Activated CD8-positive, alpha-beta memory T cell treated with anti-CD3 and anti-CD28 coated beads, Interleukin-2, amount 10 ng/mL, durations not matched to agents 7 days and 5 days (primary cell): ENCODE measurements at regions not wholly inside any gene's neighbourhood (a gene's known extent, or its start where the extent isn't known, plus 50 kb on each side); places are given as distances from the start of the nearest gene placed in this dataset.

ENCODE experiments used
- ATAC-seq: fragments of 150-1000 bp; cut with Tn5 transposase; one replicate; pipeline ENCODE4 v1.10.0; 2021; ENCODE audit warnings: moderate library complexity
- CTCF ChIA-PET: fragments of 350-600 bp; sonication (Branson Sonifier 250); formaldehyde crosslinking; loops from one replicate; lab custom pipeline; 2021; ENCODE audit warnings: antibody characterized with exemption; lab: Charles Lee
- DNase-seq: peaks from one replicate; pipeline ENCODE4 v3.0.0-alpha.2; 2020
- H3K27ac Mint-ChIP-seq: one replicate; pipeline ENCODE4 v1.8.0; 2021; ENCODE audit warnings: mild to moderate bottlenecking, mixed read lengths
- H3K27me3 Mint-ChIP-seq: one replicate; pipeline ENCODE4 v1.8.0; 2021; ENCODE audit warnings: mixed read lengths
- H3K36me3 Mint-ChIP-seq: one replicate; pipeline ENCODE4 v1.8.0; 2021; ENCODE audit warnings: mild to moderate bottlenecking, mixed read lengths
- H3K4me1 Mint-ChIP-seq: one replicate; pipeline ENCODE4 v1.8.0; 2021; ENCODE audit warnings: mixed read lengths
- H3K4me3 Mint-ChIP-seq: one replicate; pipeline ENCODE4 v1.8.0; 2021; ENCODE audit warnings: mild to moderate bottlenecking, moderate library complexity, mixed read lengths
- H3K9me3 Mint-ChIP-seq: one replicate; pipeline ENCODE4 v1.8.0; 2022; ENCODE audit warnings: low read depth, mixed read lengths

DNA sequence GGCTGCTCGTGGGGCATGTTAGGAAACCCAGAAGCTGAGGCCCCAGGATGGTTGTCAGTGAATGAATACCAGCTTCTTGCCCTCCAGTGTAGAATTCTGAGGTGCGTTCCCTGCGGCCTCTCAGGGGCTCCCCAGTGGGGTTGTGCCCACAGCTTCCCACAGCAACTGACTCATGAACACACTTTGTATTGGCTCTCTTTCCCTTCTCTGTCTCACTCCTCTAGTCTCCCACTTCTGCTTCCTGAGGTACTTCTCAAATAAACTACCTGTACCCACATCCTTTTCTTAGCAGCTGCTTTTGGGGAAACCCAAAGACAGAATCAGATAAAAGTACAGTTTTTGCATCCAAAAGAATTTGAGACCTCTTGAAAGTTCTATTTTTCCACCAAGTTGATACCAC lies 107.7 kb upstream of the JAG1 start:
- Mint-ChIP-seq H3K36me3 (no peaks in the 10 kb centered on the region), H3K9me3 (no peaks in the 10 kb centered on the region), H3K27ac (no peak overlapping the region), H3K27me3 (peaks cover 6% of the 10 kb centered on the region), H3K4me3 (no peak overlapping the region), H3K4me1 (no peaks in the 10 kb centered on the region)
- no peak for DNase-seq
- ATAC-seq: no peak
- CTCF ChIA-PET: no interaction called here

DNA sequence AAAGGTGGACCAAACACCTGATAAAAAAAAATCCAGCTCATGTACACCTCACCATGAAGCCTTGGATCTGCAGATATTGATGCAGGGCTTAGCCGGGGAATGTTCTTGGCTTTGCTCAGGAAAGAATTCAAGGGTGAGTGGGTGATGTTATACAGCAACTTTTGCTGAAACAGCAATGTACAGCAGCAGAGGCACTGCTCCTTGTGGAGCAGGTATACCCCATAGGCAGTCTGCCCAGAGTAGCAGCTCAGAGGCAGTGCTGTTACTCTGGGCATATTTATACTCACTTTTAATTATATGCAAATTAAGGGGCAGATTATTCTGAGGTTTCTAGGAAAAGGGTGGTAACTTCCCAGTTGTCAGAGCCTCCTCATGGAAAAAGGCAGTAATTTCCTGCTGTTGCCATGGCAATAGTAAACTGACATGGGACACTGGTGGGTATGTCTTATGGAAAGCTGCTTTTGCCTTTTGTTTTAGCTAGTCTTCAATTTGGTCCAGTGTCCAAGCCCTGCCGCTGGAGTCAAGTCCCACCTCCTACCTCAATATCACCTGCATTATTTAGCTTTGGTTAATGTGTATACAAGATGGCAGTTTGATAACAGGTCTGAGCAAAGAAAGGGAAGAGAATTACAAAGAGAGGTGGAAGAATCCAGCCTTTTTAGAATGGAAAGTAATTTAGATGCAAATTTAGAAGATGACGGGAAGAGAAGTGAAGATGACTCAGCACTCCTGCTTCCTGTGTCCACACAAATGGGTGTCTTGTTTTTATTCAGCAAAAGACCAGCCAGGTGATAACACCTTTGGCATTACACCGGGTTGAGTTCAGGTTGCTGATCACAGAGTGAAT lies 110.1 kb upstream of the JAG1 start:
- Mint-ChIP-seq H3K27ac (no peak overlapping the region), H3K4me3 (no peak overlapping the region), H3K27me3 (peaks cover 6% of the 10 kb centered on the region), H3K36me3 (no peaks in the 10 kb centered on the region), H3K4me1 (no peaks in the 10 kb centered on the region), H3K9me3 (no peaks in the 10 kb centered on the region)
- ATAC-seq (no peak), DNase-seq (no peak)
- CTCF ChIA-PET: no interaction called here

DNA sequence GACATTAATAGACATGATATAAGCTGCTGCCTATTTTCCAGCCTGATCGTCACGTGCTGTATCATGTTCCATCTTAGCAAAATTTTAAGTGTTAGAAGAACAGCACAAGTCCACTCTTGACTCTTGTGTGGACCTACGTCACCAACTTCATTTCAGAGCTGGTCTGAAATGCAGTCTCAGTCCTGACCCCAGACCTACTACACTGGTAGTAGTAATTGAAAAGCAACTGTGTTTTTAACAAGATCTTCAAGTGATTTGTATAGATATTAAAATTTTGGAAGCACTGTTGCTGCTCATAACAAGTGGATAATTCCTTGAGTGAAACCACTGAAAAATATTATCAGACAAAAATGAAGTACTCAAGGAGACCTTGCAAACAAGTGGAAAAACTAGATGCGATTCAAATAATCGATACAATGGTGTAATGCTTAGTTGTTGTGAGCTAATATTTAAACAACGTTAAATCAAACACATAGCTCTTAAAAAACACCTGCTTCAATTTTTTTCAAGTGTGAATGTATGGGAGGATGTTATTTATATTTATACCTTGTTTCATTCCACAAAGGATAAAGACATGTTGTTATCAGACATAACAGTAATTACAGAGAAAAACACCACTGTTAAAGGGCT lies 110.9 kb upstream of the JAG1 start:
- no peak for DNase-seq
- no peaks in the 10 kb centered on the region for H3K4me1 Mint-ChIP-seq
- H3K27ac Mint-ChIP-seq: no peak overlapping the region
- peaks cover 6% of the 10 kb centered on the region for H3K27me3 Mint-ChIP-seq
- H3K4me3 Mint-ChIP-seq: no peak overlapping the region
- CTCF ChIA-PET: no interaction called here
- ATAC-seq: no peak
- no peaks in the 10 kb centered on the region for H3K9me3 Mint-ChIP-seq
- H3K36me3 Mint-ChIP-seq: no peaks in the 10 kb centered on the region

DNA sequence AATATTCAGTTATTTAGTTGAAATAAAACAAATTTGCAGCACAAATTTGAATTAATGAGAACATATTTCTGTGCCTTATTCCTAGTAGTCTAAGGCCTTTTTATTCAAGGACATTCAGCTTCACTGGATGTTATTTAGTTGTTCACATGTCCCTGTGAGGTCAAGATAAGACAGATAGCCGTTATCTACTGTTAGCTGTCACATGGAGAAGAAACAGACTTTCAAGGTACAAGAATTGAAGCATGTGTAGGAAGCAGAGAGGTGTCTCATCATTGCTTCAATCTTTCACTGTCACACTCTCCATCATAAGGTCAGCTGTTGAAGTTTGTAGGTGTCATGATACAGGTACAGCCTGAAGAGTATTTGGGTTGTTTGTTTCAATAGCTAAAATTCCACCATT lies 112.9 kb upstream of the JAG1 start:
- Mint-ChIP-seq H3K27me3 (peaks cover 4% of the 10 kb centered on the region), H3K4me3 (no peak overlapping the region)

DNA sequence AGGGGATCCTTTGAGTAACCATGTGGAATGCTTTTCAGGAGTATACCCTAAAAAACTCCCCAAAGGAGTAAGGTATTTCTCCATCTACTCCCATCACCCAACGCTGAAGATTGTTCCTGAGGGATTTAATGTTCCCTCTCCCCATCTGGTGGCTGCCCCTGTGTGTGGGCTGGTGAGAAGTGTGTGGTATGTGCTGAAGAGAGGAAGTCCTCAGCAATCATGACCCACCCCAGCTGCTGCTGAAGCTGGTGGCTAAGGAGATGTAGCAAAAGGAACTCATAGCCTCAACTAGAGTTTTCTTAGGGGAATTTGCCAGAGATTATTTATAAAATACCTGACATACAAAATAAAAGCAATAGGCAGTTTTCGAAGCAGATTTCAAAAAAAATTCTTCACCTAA lies 114.3 kb upstream of the JAG1 start:
- ATAC-seq: no peak
- no peaks in the 10 kb centered on the region for H3K9me3 Mint-ChIP-seq
- H3K4me3 Mint-ChIP-seq: no peak overlapping the region
- CTCF ChIA-PET: no interaction called here
- no peaks in the 10 kb centered on the region for H3K27me3 Mint-ChIP-seq
- DNase-seq: no peak
- H3K27ac Mint-ChIP-seq: no peak overlapping the region
- H3K4me1 Mint-ChIP-seq: no peaks in the 10 kb centered on the region
- no peaks in the 10 kb centered on the region for H3K36me3 Mint-ChIP-seq

More for the DNA sequence above, 112.9 kb upstream of the JAG1 start:
- no peak for ATAC-seq
- H3K9me3 Mint-ChIP-seq: no peaks in the 10 kb centered on the region
- CTCF ChIA-PET: no interaction called here
- H3K4me1 Mint-ChIP-seq: no peaks in the 10 kb centered on the region
- no peak overlapping the region for H3K27ac Mint-ChIP-seq
- H3K36me3 Mint-ChIP-seq: no peaks in the 10 kb centered on the region
- DNase-seq: no peak

DNA sequence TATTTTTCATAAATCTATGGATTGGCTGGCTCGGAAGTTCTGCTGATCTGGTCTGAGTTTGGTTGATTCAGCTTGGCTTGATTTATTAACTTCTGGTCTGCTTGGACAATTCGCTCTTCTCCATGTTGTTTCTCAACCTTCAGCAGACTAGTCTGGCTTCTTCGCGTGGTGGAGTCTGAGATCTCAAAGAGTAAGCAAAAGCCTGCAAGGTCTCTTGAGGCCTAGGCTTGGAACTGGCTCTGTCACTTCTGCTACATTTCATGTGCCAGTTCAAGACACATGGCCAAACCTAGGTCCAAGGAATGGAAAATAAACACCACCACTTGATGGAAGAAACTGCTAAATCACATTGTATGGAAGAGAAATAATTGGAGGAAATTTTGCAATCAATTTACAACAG lies 115.1 kb upstream of the JAG1 start:
- H3K4me1 Mint-ChIP-seq: no peaks in the 10 kb centered on the region
- CTCF ChIA-PET: no interaction called here
- ATAC-seq: no peak
- no peaks in the 10 kb centered on the region for H3K27me3 Mint-ChIP-seq
- no peak for DNase-seq
- no peak overlapping the region for H3K27ac Mint-ChIP-seq
- no peak overlapping the region for H3K4me3 Mint-ChIP-seq
- H3K36me3 Mint-ChIP-seq: no peaks in the 10 kb centered on the region
- no peaks in the 10 kb centered on the region for H3K9me3 Mint-ChIP-seq

DNA sequence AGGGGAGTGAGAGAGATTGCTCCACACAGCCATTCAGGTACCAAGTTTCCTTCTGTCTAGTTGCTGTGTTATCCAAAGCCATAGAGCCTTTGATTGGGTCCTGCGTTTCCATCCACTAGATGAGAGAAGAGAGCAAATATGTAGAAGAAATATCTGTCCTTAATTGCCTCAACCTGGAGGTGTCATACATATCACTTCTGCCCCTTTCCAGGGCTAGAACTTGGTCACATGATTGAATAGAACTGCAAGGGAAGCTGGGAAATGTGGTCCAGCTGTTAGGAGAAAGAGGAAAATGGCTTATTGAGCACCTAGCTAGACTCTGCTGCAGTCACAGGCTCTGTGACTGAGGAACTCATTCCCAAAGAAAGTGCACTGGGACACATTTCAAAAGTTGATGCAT lies 115.6 kb upstream of the JAG1 start:
- H3K4me3 Mint-ChIP-seq: no peak overlapping the region
- no peaks in the 10 kb centered on the region for H3K4me1 Mint-ChIP-seq
- ATAC-seq: no peak

DNA sequence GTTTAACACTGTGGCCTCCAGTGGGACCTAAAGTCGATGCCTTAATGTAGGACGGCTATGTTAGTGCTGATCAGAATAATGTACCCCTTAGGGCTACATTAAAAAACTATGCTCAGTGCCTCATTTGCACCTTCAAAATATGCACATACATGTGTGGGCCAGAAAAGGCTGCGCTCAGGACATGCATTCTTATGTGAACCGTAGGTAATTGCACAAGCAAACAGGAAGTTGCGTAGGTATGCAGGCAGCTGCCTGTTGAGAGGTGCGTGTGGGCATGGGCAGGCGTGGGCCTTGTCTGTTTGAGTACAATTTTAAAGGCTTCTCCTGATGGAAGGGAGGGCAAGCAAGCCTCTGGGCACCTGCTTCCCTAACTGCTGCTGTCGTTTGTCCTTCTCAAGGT lies 116.2 kb upstream of the JAG1 start:
- no peak overlapping the region for H3K4me3 Mint-ChIP-seq
- H3K27me3 Mint-ChIP-seq: no peaks in the 10 kb centered on the region
- DNase-seq (no peak), ATAC-seq (no peak)
- H3K4me1 Mint-ChIP-seq: no peaks in the 10 kb centered on the region
- H3K36me3 Mint-ChIP-seq: no peaks in the 10 kb centered on the region
- CTCF ChIA-PET: no interaction called here
- no peaks in the 10 kb centered on the region for H3K9me3 Mint-ChIP-seq
- H3K27ac Mint-ChIP-seq: no peak overlapping the region

More for the DNA sequence above, 115.6 kb upstream of the JAG1 start:
- no peaks in the 10 kb centered on the region for H3K9me3 Mint-ChIP-seq
- CTCF ChIA-PET: no interaction called here
- no peak overlapping the region for H3K27ac Mint-ChIP-seq
- no peak for DNase-seq
- H3K36me3 Mint-ChIP-seq: no peaks in the 10 kb centered on the region
- no peaks in the 10 kb centered on the region for H3K27me3 Mint-ChIP-seq

DNA sequence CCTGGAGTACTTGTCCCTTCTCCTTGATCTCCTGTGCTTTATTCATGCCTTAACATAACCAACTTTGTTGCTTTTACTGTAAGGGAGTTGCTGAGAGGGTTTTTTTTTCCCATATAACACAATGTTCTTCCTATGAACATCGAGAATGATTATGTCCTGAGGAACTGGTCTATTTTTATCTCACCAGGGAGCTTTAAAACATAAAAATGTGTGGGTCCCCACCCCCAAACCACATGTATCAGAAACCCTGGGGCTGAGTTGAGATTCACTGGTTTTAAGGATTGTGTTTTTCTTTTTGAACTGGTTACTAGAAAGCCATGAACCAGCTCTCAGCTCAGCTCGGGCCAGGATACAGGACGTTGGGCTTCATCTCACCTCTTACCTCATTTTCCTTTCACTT lies 118.5 kb upstream of the JAG1 start:
- H3K36me3 Mint-ChIP-seq: no peaks in the 10 kb centered on the region
- H3K27me3 Mint-ChIP-seq: no peaks in the 10 kb centered on the region
- no peak overlapping the region for H3K27ac Mint-ChIP-seq

DNA sequence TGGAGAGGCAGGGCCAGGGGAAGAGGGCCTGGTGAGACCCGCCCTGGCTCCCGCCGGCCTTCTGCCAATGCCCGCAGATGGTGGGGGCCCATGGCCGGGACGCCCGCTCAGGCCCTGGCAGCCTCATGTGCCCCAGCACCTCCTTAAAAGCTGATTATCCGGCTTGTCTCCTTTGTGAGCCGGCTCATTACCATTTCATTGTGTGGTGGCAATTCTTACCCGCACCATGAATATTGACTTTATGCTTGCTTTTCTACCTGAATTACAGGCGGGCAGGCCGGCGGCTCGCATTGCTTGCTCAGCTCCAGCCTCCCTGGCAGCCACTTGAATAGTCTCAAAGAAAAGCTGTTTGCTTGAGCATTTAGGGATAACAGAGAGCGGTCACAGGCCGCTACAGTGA lies 120.0 kb upstream of the JAG1 start:
- Mint-ChIP-seq H3K9me3 (no peaks in the 10 kb centered on the region), H3K27me3 (no peaks in the 10 kb centered on the region), H3K4me3 (no peak overlapping the region), H3K36me3 (no peaks in the 10 kb centered on the region), H3K27ac (no peak overlapping the region), H3K4me1 (no peaks in the 10 kb centered on the region)
- no peak for ATAC-seq
- CTCF ChIA-PET: no interaction called here
- DNase-seq: no peak

More for the DNA sequence above, 118.5 kb upstream of the JAG1 start:
- Mint-ChIP-seq H3K4me3 (no peak overlapping the region), H3K4me1 (no peaks in the 10 kb centered on the region), H3K9me3 (no peaks in the 10 kb centered on the region)
- CTCF ChIA-PET: no interaction called here
- no peak for DNase-seq
- ATAC-seq: no peak

DNA sequence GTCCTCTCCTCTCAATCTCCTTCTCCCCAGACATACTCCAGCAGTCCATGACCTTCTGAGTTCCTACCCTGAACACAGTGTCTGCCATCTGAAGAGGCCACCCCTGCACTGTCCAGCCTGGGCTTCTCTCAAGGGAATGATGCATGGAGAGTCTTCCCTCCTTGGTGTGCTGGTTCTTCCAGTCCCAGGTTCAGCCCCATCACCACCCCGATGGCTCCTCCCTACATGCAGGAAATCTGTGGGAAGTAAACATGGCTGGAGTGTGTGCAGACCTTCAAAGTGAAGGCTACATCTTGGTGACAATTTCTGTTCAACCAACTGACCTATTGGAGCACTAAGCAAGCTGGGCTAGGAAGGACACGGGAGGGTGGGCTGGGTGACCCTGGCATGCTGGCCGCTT lies 121.0 kb upstream of the JAG1 start:
- Mint-ChIP-seq H3K4me3 (no peak overlapping the region), H3K27ac (no peak overlapping the region), H3K36me3 (no peaks in the 10 kb centered on the region), H3K27me3 (no peaks in the 10 kb centered on the region), H3K9me3 (no peaks in the 10 kb centered on the region), H3K4me1 (no peaks in the 10 kb centered on the region)
- ATAC-seq (no peak), DNase-seq (no peak)
- CTCF ChIA-PET: no interaction called here

DNA sequence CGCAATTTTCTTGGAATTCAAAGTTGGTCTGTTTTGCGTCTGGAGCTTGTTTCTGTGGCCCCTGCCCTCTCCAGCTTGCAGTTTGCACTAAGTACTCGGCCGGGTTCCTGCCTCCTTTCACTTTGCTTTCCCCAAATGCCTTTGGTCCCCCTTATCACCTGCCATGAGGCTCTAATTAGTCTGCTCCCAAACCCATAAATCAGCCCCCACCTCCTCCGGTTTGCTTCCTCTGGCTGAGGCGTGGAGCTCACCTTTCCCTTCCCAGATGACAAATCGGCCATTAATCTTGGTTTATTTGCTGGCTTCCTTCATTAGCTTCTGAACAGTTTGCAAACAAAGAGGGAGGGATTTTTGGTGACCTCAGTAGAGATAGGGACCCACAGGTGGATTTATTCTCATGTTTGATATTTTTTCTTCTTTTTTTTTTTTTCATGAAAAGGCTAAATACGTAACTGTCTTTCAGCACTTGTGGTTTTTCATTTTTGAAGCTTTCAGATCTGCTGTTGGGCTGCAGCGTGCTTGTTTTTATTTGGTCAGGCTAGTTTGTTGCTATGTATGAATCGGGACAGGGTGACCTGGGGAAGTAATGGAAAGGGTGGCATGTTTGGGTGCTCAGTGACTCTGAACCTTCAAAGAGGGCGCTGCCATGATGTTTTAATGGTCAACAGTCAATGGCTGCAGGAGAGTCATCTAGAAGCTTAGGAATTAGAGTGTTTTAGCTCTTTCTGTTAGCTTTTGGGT lies 121.7 kb upstream of the JAG1 start:
- CTCF ChIA-PET: no interaction called here
- H3K4me3 Mint-ChIP-seq: no peak overlapping the region
- no peak for ATAC-seq
- H3K27ac Mint-ChIP-seq: no peak overlapping the region
- H3K27me3 Mint-ChIP-seq: no peaks in the 10 kb centered on the region
- no peak for DNase-seq
- no peaks in the 10 kb centered on the region for H3K9me3 Mint-ChIP-seq
- no peaks in the 10 kb centered on the region for H3K4me1 Mint-ChIP-seq
- H3K36me3 Mint-ChIP-seq: no peaks in the 10 kb centered on the region

DNA sequence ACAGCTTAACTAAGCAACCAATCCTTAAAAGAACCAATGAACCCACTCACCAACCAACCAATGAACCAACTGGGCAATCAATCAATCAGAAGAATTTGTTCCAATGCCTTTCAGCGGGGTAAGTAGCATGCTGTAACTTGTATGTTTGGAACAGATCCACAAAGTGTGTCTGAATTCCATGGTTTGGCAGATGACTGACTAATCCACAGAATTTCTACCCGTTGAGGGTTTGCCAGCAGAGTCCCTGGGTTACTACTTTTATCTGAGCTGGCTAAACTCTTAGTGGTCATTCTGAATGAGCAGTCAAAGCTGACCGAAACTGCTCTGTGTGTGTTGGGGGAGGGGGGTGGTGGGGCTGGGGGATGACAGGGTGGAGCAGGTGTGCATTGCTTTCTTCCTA lies 125.0 kb upstream of the JAG1 start:
- Mint-ChIP-seq H3K9me3 (no peaks in the 10 kb centered on the region), H3K27ac (no peak overlapping the region), H3K4me3 (no peak overlapping the region), H3K36me3 (no peaks in the 10 kb centered on the region), H3K27me3 (no peaks in the 10 kb centered on the region), H3K4me1 (no peaks in the 10 kb centered on the region)
- DNase-seq: no peak
- no peak for ATAC-seq
- CTCF ChIA-PET: no interaction called here

DNA sequence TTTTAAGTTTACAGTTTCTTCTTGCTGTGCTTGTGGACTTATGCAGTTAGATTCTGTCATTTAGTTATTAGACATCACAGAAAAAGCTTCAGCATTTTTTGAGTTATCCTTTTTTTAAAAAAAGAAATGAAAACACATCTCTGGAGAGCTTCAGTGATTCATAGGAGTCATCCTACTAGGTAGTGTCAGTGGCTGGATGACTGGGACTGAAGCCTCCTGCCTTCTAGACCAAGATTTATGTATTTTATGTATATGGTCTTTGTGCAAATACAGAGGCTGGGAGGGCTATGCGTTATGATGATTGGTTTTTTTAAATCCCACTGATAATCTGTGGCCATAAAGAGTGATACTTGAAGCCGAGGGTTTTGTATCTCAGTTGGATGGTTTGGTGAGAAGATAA lies 125.9 kb upstream of the JAG1 start:
- no peak overlapping the region for H3K4me3 Mint-ChIP-seq
- ATAC-seq (no peak), DNase-seq (no peak)
- CTCF ChIA-PET: no interaction called here
- no peaks in the 10 kb centered on the region for H3K27me3 Mint-ChIP-seq
- H3K36me3 Mint-ChIP-seq: no peaks in the 10 kb centered on the region
- no peaks in the 10 kb centered on the region for H3K9me3 Mint-ChIP-seq
- no peak overlapping the region for H3K27ac Mint-ChIP-seq
- no peaks in the 10 kb centered on the region for H3K4me1 Mint-ChIP-seq
